ENCODE measurements at regions not wholly inside any gene's neighbourhood (a gene's known extent, or its start where the extent isn't known, plus 50 kb on each side); places are given as distances from the start of the nearest gene placed in this dataset.
"Not testable (repeated sequence)": the region's sequence is repeated elsewhere in the genome, so short reads cannot be mapped to it uniquely, and the experiment has no call there.

DNA sequence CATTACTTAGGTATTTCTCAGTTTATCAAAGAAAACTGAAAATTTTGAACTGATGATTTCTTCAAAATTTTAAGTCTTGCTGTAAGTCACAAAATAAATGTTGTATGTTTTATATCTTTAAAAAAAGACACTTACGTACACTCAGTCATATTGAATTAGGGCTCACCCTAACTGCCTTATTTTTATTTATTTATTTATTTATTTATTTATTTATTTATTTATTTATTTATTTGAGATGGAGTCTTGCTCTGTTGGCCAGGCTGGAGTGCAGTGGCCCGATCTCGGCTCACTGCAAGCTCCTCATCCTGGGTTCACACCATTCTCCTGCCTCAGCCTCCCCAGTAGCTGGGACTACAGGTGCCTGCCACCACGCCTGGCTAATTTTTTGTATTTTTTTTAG lies 881.9 kb downstream of the TTLL7 start:
- not testable (repeated sequence) for H3K9me3 Mint-ChIP-seq; DNase-seq; H3K4me3 Mint-ChIP-seq; H3K4me3 ChIP-seq (ENCODE audit: control insufficient read depth in 1 of 2, extremely low read depth in 1 of 2, low read length in 1 of 2); H3K36me3 ChIP-seq (ENCODE audit: control insufficient read depth in 2 of 2, extremely low read depth in 1 of 2, insufficient read depth in 1 of 2, low read length in 1 of 2); H3K9me3 ChIP-seq; H3K4me1 ChIP-seq (ENCODE audit: control insufficient read depth in 1 of 2, extremely low read depth in 1 of 2, insufficient read depth in 2 of 2, low read length in 2 of 2); H3K36me3 Mint-ChIP-seq; H3K27me3 ChIP-seq (replicated peaks in 1 of 2; ENCODE audit: control insufficient read depth in 2 of 2, extremely low read depth in 1 of 2, insufficient read depth in 2 of 2, low read length in 1 of 2); ATAC-seq (replicated peaks in 1 of 4); H3K27me3 Mint-ChIP-seq; H3K27ac Mint-ChIP-seq; H3K27ac ChIP-seq (ENCODE audit: low read length); H3K4me1 Mint-ChIP-seq
- ChIA-PET CTCF (interaction anchor here in 1 of 2 donors (0.6 to 0.7 kb wide), 2 partner anchors 171 to 1605 kb away, joined by 3 to 6 read pairs; no protein-coding TSS in a partner anchor), POLR2A (interaction anchor here in 1 of 2 donors (0.6 kb wide), 1 partner anchor 116 kb away, joined by 6 read pairs; no protein-coding TSS in a partner anchor)
- no CpG with 5 or more reads among the region's 4 CpGs for WGBS (ENCODE audit: insufficient coverage)

DNA sequence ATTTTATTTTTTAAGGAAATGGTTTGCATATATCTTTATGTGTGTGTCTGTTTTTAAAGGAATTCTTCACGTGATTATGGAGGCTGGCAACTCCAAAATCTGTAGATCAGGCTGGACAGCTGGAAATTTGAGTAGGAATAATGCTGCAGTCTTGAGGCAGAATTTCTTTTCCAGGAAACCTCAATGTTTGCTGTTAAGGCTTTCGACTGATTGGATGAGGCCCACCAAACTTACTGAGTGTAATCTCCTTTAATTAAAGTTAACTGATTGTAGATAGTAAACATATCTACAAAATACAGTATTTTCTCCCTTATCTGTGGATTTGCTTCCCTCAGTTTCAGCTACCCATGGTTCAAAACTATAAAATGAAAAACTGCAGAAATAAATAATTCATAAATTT lies 883.1 kb downstream of the TTLL7 start:
- no peak overlapping the region for H3K4me3 Mint-ChIP-seq
- no peaks in the 10 kb centered on the region for H3K36me3 Mint-ChIP-seq
- POLR2A ChIA-PET = no interaction called here
- no peaks in the 10 kb centered on the region for H3K9me3 ChIP-seq
- peaks cover 0 to 5% (median 0%) of the 10 kb centered on the region in 3 donors for H3K4me1 Mint-ChIP-seq
- H3K36me3 ChIP-seq (ENCODE audit: control insufficient read depth in 2 of 2, extremely low read depth in 1 of 2, insufficient read depth in 1 of 2, low read length in 1 of 2) = no peaks in the 10 kb centered on the region
- WGBS (ENCODE audit: insufficient coverage) = 20% methylated on average over 1 of the region's 2 CpGs
- CTCF ChIA-PET = no interaction called here
- ATAC-seq (replicated peaks in 1 of 4) (no peak), DNase-seq (no peak)
- no peak overlapping the region for H3K27ac Mint-ChIP-seq
- H3K9me3 Mint-ChIP-seq = no peaks in the 10 kb centered on the region
- no peak overlapping the region for H3K4me3 ChIP-seq (ENCODE audit: control insufficient read depth in 1 of 2, extremely low read depth in 1 of 2, low read length in 1 of 2)
- no peaks in the 10 kb centered on the region for H3K27me3 Mint-ChIP-seq
- H3K27ac ChIP-seq (ENCODE audit: low read length) = no peak overlapping the region
- no peaks in the 10 kb centered on the region for H3K27me3 ChIP-seq (replicated peaks in 1 of 2; ENCODE audit: control insufficient read depth in 2 of 2, extremely low read depth in 1 of 2, insufficient read depth in 2 of 2, low read length in 1 of 2)
- no peaks in the 10 kb centered on the region for H3K4me1 ChIP-seq (ENCODE audit: control insufficient read depth in 1 of 2, extremely low read depth in 1 of 2, insufficient read depth in 2 of 2, low read length in 2 of 2)

- no peaks in the 10 kb centered on the region for H3K36me3 ChIP-seq (ENCODE audit: control insufficient read depth in 2 of 2, extremely low read depth in 1 of 2, insufficient read depth in 1 of 2, low read length in 1 of 2)
- no CpG with 5 or more reads among the region's 2 CpGs for WGBS (ENCODE audit: insufficient coverage)
- no peaks in the 10 kb centered on the region for H3K27me3 ChIP-seq (replicated peaks in 1 of 2; ENCODE audit: control insufficient read depth in 2 of 2, extremely low read depth in 1 of 2, insufficient read depth in 2 of 2, low read length in 1 of 2)
- no peak overlapping the region for H3K4me3 ChIP-seq (ENCODE audit: control insufficient read depth in 1 of 2, extremely low read depth in 1 of 2, low read length in 1 of 2)
- no peaks in the 10 kb centered on the region for H3K9me3 ChIP-seq
- H3K9me3 Mint-ChIP-seq = no peaks in the 10 kb centered on the region
- no peaks in the 10 kb centered on the region for H3K4me1 ChIP-seq (ENCODE audit: control insufficient read depth in 1 of 2, extremely low read depth in 1 of 2, insufficient read depth in 2 of 2, low read length in 2 of 2)
- H3K4me3 Mint-ChIP-seq = no peak overlapping the region
- peaks cover 0 to 5% (median 0%) of the 10 kb centered on the region in 3 donors for H3K4me1 Mint-ChIP-seq
- H3K27me3 Mint-ChIP-seq = no peaks in the 10 kb centered on the region
- no peak overlapping the region for H3K27ac Mint-ChIP-seq
- DNase-seq (no peak), ATAC-seq (replicated peaks in 1 of 4) (no peak)
- no peak overlapping the region for H3K27ac ChIP-seq (ENCODE audit: low read length)
- H3K36me3 Mint-ChIP-seq = no peaks in the 10 kb centered on the region
- POLR2A ChIA-PET = no interaction called here
- CTCF ChIA-PET = no interaction called here
Observed at GRCh38 chr1:83114136-83114834, 884.6 kb downstream of the TTLL7 start.

DNA sequence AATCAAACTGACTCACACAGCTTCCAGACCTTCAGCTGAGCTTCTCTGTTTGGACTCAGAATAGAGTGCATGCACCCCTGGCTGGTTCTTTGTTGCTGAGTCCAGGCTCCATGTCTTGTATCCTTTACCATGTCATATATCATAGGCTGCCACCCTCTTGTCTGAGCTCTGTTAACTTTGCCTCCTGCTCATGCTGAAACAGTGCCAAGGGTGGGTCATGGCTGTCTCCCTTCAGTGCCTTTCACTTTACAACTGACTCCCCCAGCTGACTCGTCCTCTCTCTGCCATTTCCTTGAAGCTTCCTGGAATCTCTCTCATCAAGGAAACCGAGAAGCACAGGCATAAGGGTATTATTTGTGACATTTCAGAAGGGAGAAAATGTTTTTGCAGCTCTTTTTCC lies 885.3 kb downstream of the TTLL7 start:
- Mint-ChIP-seq H3K9me3 (no peaks in the 10 kb centered on the region), H3K4me1 (peaks cover 0 to 5% (median 0%) of the 10 kb centered on the region in 3 donors), H3K4me3 (no peak overlapping the region), H3K36me3 (no peaks in the 10 kb centered on the region), H3K27ac (no peak overlapping the region), H3K27me3 (no peaks in the 10 kb centered on the region)
- Histone ChIP-seq H3K4me1 (ENCODE audit: control insufficient read depth in 1 of 2, extremely low read depth in 1 of 2, insufficient read depth in 2 of 2, low read length in 2 of 2) (no peaks in the 10 kb centered on the region), H3K27me3 (replicated peaks in 1 of 2; ENCODE audit: control insufficient read depth in 2 of 2, extremely low read depth in 1 of 2, insufficient read depth in 2 of 2, low read length in 1 of 2) (no peaks in the 10 kb centered on the region), H3K36me3 (ENCODE audit: control insufficient read depth in 2 of 2, extremely low read depth in 1 of 2, insufficient read depth in 1 of 2, low read length in 1 of 2) (no peaks in the 10 kb centered on the region), H3K9me3 (no peaks in the 10 kb centered on the region), H3K4me3 (ENCODE audit: control insufficient read depth in 1 of 2, extremely low read depth in 1 of 2, low read length in 1 of 2) (no peak overlapping the region), H3K27ac (ENCODE audit: low read length) (no peak overlapping the region)
- ATAC-seq (replicated peaks in 1 of 4) = no peak
- no CpG with 5 or more reads among the region's 2 CpGs for WGBS (ENCODE audit: insufficient coverage)
- DNase-seq = no peak
- CTCF ChIA-PET = interaction anchor here in 1 of 2 donors (0.5 kb wide), 1 partner anchor 8 kb away, joined by 5 read pairs; no protein-coding TSS in a partner anchor
- POLR2A ChIA-PET = no interaction called here

GRCh38 chr1:83112248-83112885 lies 886.6 kb downstream of the TTLL7 start:
- Mint-ChIP-seq H3K9me3 (no peaks in the 10 kb centered on the region), H3K27me3 (no peaks in the 10 kb centered on the region), H3K4me1 (peaks cover 0 to 5% (median 0%) of the 10 kb centered on the region in 3 donors), H3K4me3 (no peak overlapping the region), H3K27ac (no peak overlapping the region), H3K36me3 (no peaks in the 10 kb centered on the region)
- Histone ChIP-seq H3K9me3 (no peaks in the 10 kb centered on the region), H3K27me3 (replicated peaks in 1 of 2; ENCODE audit: control insufficient read depth in 2 of 2, extremely low read depth in 1 of 2, insufficient read depth in 2 of 2, low read length in 1 of 2) (no peaks in the 10 kb centered on the region), H3K4me3 (ENCODE audit: control insufficient read depth in 1 of 2, extremely low read depth in 1 of 2, low read length in 1 of 2) (no peak overlapping the region), H3K4me1 (ENCODE audit: control insufficient read depth in 1 of 2, extremely low read depth in 1 of 2, insufficient read depth in 2 of 2, low read length in 2 of 2) (no peaks in the 10 kb centered on the region), H3K27ac (ENCODE audit: low read length) (no peak overlapping the region), H3K36me3 (ENCODE audit: control insufficient read depth in 2 of 2, extremely low read depth in 1 of 2, insufficient read depth in 1 of 2, low read length in 1 of 2) (no peaks in the 10 kb centered on the region)
- ChIA-PET POLR2A (no interaction called here), CTCF (no interaction called here)
- 100% methylated on average over 1 of the region's 3 CpGs for WGBS (ENCODE audit: insufficient coverage)
- ATAC-seq (replicated peaks in 1 of 4) = no peak
- no peak for DNase-seq

- Mint-ChIP-seq H3K4me3 (no peak overlapping the region), H3K9me3 (no peaks in the 10 kb centered on the region), H3K27ac (no peak overlapping the region), H3K4me1 (peaks cover 0 to 5% (median 0%) of the 10 kb centered on the region in 3 donors), H3K36me3 (no peaks in the 10 kb centered on the region), H3K27me3 (no peaks in the 10 kb centered on the region)
- CTCF ChIA-PET = no interaction called here
- no peak for DNase-seq
- Histone ChIP-seq H3K27me3 (replicated peaks in 1 of 2; ENCODE audit: control insufficient read depth in 2 of 2, extremely low read depth in 1 of 2, insufficient read depth in 2 of 2, low read length in 1 of 2) (no peaks in the 10 kb centered on the region), H3K4me3 (ENCODE audit: control insufficient read depth in 1 of 2, extremely low read depth in 1 of 2, low read length in 1 of 2) (no peak overlapping the region), H3K9me3 (no peaks in the 10 kb centered on the region), H3K4me1 (ENCODE audit: control insufficient read depth in 1 of 2, extremely low read depth in 1 of 2, insufficient read depth in 2 of 2, low read length in 2 of 2) (no peaks in the 10 kb centered on the region), H3K27ac (ENCODE audit: low read length) (no peak overlapping the region), H3K36me3 (ENCODE audit: control insufficient read depth in 2 of 2, extremely low read depth in 1 of 2, insufficient read depth in 1 of 2, low read length in 1 of 2) (no peaks in the 10 kb centered on the region)
- ATAC-seq (replicated peaks in 1 of 4) = no peak
- POLR2A ChIA-PET = no interaction called here
- no CpG with 5 or more reads among the region's 2 CpGs for WGBS (ENCODE audit: insufficient coverage)
Observed at GRCh38 chr1:83110156-83110555, 888.8 kb downstream of the TTLL7 start.

All from T-cell (primary cell).